ENCODE measurements at regions not wholly inside any gene's neighbourhood (a gene's known extent, or its start where the extent isn't known, plus 50 kb on each side); places are given as distances from the start of the nearest gene placed in this dataset.
"Not testable (repeated sequence)": the region's sequence is repeated elsewhere in the genome, so short reads cannot be mapped to it uniquely, and the experiment has no call there.

GRCh38 chr5:4027088-4027734, 431.6 kb downstream of the IRX1 start:
- H3K4me3 ChIP-seq (ENCODE audit: low read depth, low read length): no peak overlapping the region
- ChIA-PET CTCF (no interaction called here), POLR2A (no interaction called here)
- TF ChIP-seq CTCF (IDR thresholded peaks at IDR 0.05; ENCODE audit: insufficient read depth, low read length, missing control alignments): no peak
- DNase-seq (ENCODE audit: low read depth, low spot score): no peak

- no peak for TF ChIP-seq CTCF (IDR thresholded peaks at IDR 0.05; ENCODE audit: insufficient read depth, low read length, missing control alignments)
- POLR2A ChIA-PET: no interaction called here
- H3K4me3 ChIP-seq (ENCODE audit: low read depth, low read length): no peak overlapping the region
- CTCF ChIA-PET: no interaction called here
- DNase-seq (ENCODE audit: low read depth, low spot score): no peak
Measured at GRCh38 chr5:4028384-4028783, 432.8 kb downstream of the IRX1 start.

GRCh38 chr5:4033546-4033945, 437.9 kb downstream of the IRX1 start:
- CTCF ChIA-PET; POLR2A ChIA-PET; DNase-seq (ENCODE audit: low read depth, low spot score); H3K4me3 ChIP-seq (ENCODE audit: low read depth, low read length): not testable (repeated sequence)

GRCh38 chr5:4036861-4037260, 441.2 kb downstream of the IRX1 start:
- CTCF ChIA-PET: no interaction called here
- no peak for TF ChIP-seq CTCF (IDR thresholded peaks at IDR 0.05; ENCODE audit: insufficient read depth, low read length, missing control alignments)
- POLR2A ChIA-PET: no interaction called here
- no peak for DNase-seq (ENCODE audit: low read depth, low spot score)
- no peak overlapping the region for H3K4me3 ChIP-seq (ENCODE audit: low read depth, low read length)

GRCh38 chr5:4038994-4039393, 443.4 kb downstream of the IRX1 start:
- DNase-seq (ENCODE audit: low read depth, low spot score): no peak
- ChIA-PET CTCF (no interaction called here), POLR2A (no interaction called here)
- TF ChIP-seq CTCF (IDR thresholded peaks at IDR 0.05; ENCODE audit: insufficient read depth, low read length, missing control alignments): no peak
- H3K4me3 ChIP-seq (ENCODE audit: low read depth, low read length): no peak overlapping the region

GRCh38 chr5:4042311-4042710, 446.7 kb downstream of the IRX1 start:
- ChIA-PET POLR2A (no interaction called here), CTCF (no interaction called here)
- DNase-seq (ENCODE audit: low read depth, low spot score): no peak
- H3K4me3 ChIP-seq (ENCODE audit: low read depth, low read length): no peak overlapping the region
- TF ChIP-seq CTCF (IDR thresholded peaks at IDR 0.05; ENCODE audit: insufficient read depth, low read length, missing control alignments): no peak

- DNase-seq (ENCODE audit: low read depth, low spot score): no peak
- ChIA-PET CTCF (no interaction called here), POLR2A (no interaction called here)
- H3K4me3 ChIP-seq (ENCODE audit: low read depth, low read length): no peak overlapping the region
- TF ChIP-seq CTCF (IDR thresholded peaks at IDR 0.05; ENCODE audit: insufficient read depth, low read length, missing control alignments): no peak
Measured at GRCh38 chr5:4043135-4043534, 447.5 kb downstream of the IRX1 start.
